Cardiac muscle cell (in vitro differentiated cells and primary cell): ENCODE measurements at regions not wholly inside any gene's neighbourhood (a gene's known extent, or its start where the extent isn't known, plus 50 kb on each side); places are given as distances from the start of the nearest gene placed in this dataset.
"Not testable (repeated sequence)": the region's sequence is repeated elsewhere in the genome, so short reads cannot be mapped to it uniquely, and the experiment has no call there.

Source experiments
- DNase-seq, 2 donors: peaks; one replicate each; pipeline versions ENCODE4 v3.0.0 to v3.0.0-alpha.2; 2010 to 2017; ENCODE audit warnings: low read depth in 1 of 2, low spot score in 1 of 2
- H3K27ac ChIP-seq: fragments of 200-600 bp; sonication (generic); 2 replicates; pipeline ENCODE4 v1.5.1; 2016
- H3K27me3 ChIP-seq: fragments of 200-600 bp; sonication (generic); 2 replicates; pipeline ENCODE4 v1.6.0; 2016; ENCODE audit warnings: control low read depth
- H3K36me3 ChIP-seq: fragments of 200-600 bp; sonication (generic); 2 replicates; pipeline ENCODE4 v1.5.1; 2016; ENCODE audit warnings: control low read depth
- H3K4me1 ChIP-seq: fragments of 200-600 bp; sonication (generic); 2 replicates; pipeline ENCODE4 v1.8.1; 2017; ENCODE audit warnings: low read depth, mild to moderate bottlenecking, mixed run types
- H3K4me3 ChIP-seq: fragments of 200-600 bp; sonication (generic); 2 replicates; pipeline ENCODE4 v1.5.1; 2016; ENCODE audit warnings: mild to moderate bottlenecking
- H3K9me3 ChIP-seq: fragments of 200-600 bp; sonication (generic); 2 replicates; pipeline ENCODE4 v1.5.1; 2017; ENCODE audit warnings: low read depth, mild to moderate bottlenecking, control low read depth
- CTCF ChIP-seq: IDR thresholded peaks from 2 replicates; pipeline ENCODE4 v1.5.1; 2012; ENCODE audit warnings: low read depth, mild to moderate bottlenecking, low read length

GRCh38 chr17:47066841-47067682, 88.0 kb upstream of the RPRML start:
- H3K4me3 ChIP-seq, result peak overlapping the region; percentile 94
- peaks cover 7% of the 10 kb centered on the region for H3K4me1 ChIP-seq
- H3K27ac ChIP-seq, result peak overlapping the region; percentile 98
- DNase-seq, result peak; percentile 89 to 94
- H3K36me3 ChIP-seq, result no peaks in the 10 kb centered on the region
- H3K27me3 ChIP-seq, result no peaks in the 10 kb centered on the region
- TF ChIP-seq CTCF, result peak; percentile 26
- no peaks in the 10 kb centered on the region for H3K9me3 ChIP-seq

- no peak overlapping the region for H3K4me3 ChIP-seq
- H3K9me3 ChIP-seq, result no peaks in the 10 kb centered on the region
- no peaks in the 10 kb centered on the region for H3K27me3 ChIP-seq
- H3K36me3 ChIP-seq, result no peaks in the 10 kb centered on the region
- no peak for TF ChIP-seq CTCF
- H3K27ac ChIP-seq, result no peak overlapping the region
- H3K4me1 ChIP-seq, result peaks cover 7% of the 10 kb centered on the region
- peak in 1 of 2 donors; percentile 6 for DNase-seq
Observed at GRCh38 chr17:47066095-47066494, 87.0 kb upstream of the RPRML start.

- DNase-seq, result no peak
- no peak overlapping the region for H3K4me3 ChIP-seq
- no peaks in the 10 kb centered on the region for H3K36me3 ChIP-seq
- no peaks in the 10 kb centered on the region for H3K27me3 ChIP-seq
- TF ChIP-seq CTCF, result no peak
- peaks cover 7% of the 10 kb centered on the region for H3K4me1 ChIP-seq
- no peaks in the 10 kb centered on the region for H3K9me3 ChIP-seq
- H3K27ac ChIP-seq, result no peak overlapping the region
Observed at GRCh38 chr17:47064684-47065083, 85.6 kb upstream of the RPRML start.

- DNase-seq, result no peak
- no peak for TF ChIP-seq CTCF
- Histone ChIP-seq H3K36me3 (no peaks in the 10 kb centered on the region), H3K27ac (no peak overlapping the region), H3K27me3 (no peaks in the 10 kb centered on the region), H3K4me1 (peaks cover 7% of the 10 kb centered on the region), H3K9me3 (no peaks in the 10 kb centered on the region), H3K4me3 (no peak overlapping the region)
Observed at GRCh38 chr17:47063475-47063874, 84.4 kb upstream of the RPRML start.

GRCh38 chr17:47062851-47063250, 83.8 kb upstream of the RPRML start:
- H3K4me3 ChIP-seq, H3K36me3 ChIP-seq, H3K4me1 ChIP-seq, H3K27ac ChIP-seq, H3K9me3 ChIP-seq, H3K27me3 ChIP-seq, DNase-seq: not testable (repeated sequence)

- not testable (repeated sequence) for H3K27me3 ChIP-seq, H3K4me3 ChIP-seq, H3K4me1 ChIP-seq
Observed at GRCh38 chr17:47060005-47060404, 81.0 kb upstream of the RPRML start.

More at GRCh38 chr17:47060005-47060404, 81.0 kb upstream of the RPRML start:
- H3K9me3 ChIP-seq, H3K36me3 ChIP-seq, DNase-seq, H3K27ac ChIP-seq: not testable (repeated sequence)
